K562 (cell line): ENCODE measurements at regions not wholly inside any gene's neighbourhood (a gene's known extent, or its start where the extent isn't known, plus 50 kb on each side); places are given as distances from the start of the nearest gene placed in this dataset.

Experiments used
- ATAC-seq: fragments of 200-7000 bp; cut with Tn5 transposase; 3 replicates; pipeline ENCODE4 v1.9.1; 2020; ENCODE audit warnings: moderate library complexity
- BruUV-seq: library from RNA; stranded (reverse); fragments of 400-500 nt; replicated peaks from 2 replicates; lab custom pipeline; 2021; lab: Mats Ljungman, UMichigan
- CTCF ChIA-PET: fragments of 300-600 bp; formaldehyde crosslinking; extraction: SDS; loops from one replicate; lab custom pipeline; 2021; ENCODE audit warnings: low intra/inter-chr PET ratio; lab: Yijun Ruan, JAX
- POLR2A ChIA-PET: fragments of 300-600, 350-650 bp; sonication (Branson Sonifier 250); formaldehyde crosslinking; extraction: SDS; loops from one replicate; lab custom pipeline; 2021; ENCODE audit warnings: antibody characterized with exemption, inconsistent platforms; lab: Yijun Ruan, JAX
- DNase-seq, 4 experiments: peaks; one replicate each; pipeline versions ENCODE4 v3.0.0 to v3.0.0-alpha.2; 2011 to 2018; ENCODE audit warnings: low spot score in 3 of 4, mixed read lengths in 3 of 4; ENCODE audit errors: extremely low read depth in 1 of 4
- FAIRE-seq: peaks from 2 replicates; lab custom pipeline; 2011; peaks lifted over from hg19 to GRCh38; lab: Jason Lieb, UNC
- H2AFZ ChIP-seq: 2 replicates; pipeline ENCODE4 v1.6.0; 2011; ENCODE audit warnings: low read depth, low read length, control low read depth, inconsistent platforms
- H3K27ac ChIP-seq: fragments of 200-600 bp; 3 replicates; pipeline ENCODE4 v1.8.0; 2011; ENCODE audit warnings: low read depth, mild to moderate bottlenecking, control low read depth, inconsistent platforms, low read length, moderate library complexity, mixed read lengths; ENCODE audit errors: extremely low read depth
- H3K27me3 ChIP-seq, 2 experiments: fragments of 300-600 bp in 1 of 2; 2 replicates in 1 of 2; 3 replicates in 1 of 2; pipeline versions ENCODE4 v1.6.0 to v1.8.0; 2011; ENCODE audit warnings: inconsistent platforms in 2 of 2, low read length in 2 of 2, mild to moderate bottlenecking in 1 of 2, mixed read lengths in 1 of 2, moderate library complexity in 1 of 2; ENCODE audit not compliant: control insufficient read depth in 2 of 2, insufficient read depth in 2 of 2
- H3K36me3 ChIP-seq: fragments of 300-600 bp; 3 replicates; pipeline ENCODE4 v1.8.0; 2011; ENCODE audit warnings: mild to moderate bottlenecking, low read length, inconsistent platforms; ENCODE audit not compliant: control insufficient read depth, insufficient read depth
- H3K4me1 ChIP-seq, 2 experiments: fragments of 200-600 bp in 1 of 2; replicated peaks in 1 of 2; 2 replicates in 1 of 2; 3 replicates in 1 of 2; pipeline versions ENCODE4 v1.5.1 to v1.8.0; 2011; ENCODE audit warnings: inconsistent platforms in 2 of 2, low read length in 2 of 2, mild to moderate bottlenecking in 1 of 2, mixed read lengths in 1 of 2, moderate library complexity in 1 of 2; ENCODE audit not compliant: control insufficient read depth in 2 of 2, insufficient read depth in 2 of 2
- H3K4me2 ChIP-seq: 2 replicates; pipeline ENCODE4 v1.6.1; 2011; ENCODE audit warnings: low read length, control low read depth, inconsistent platforms, mixed read lengths; ENCODE audit not compliant: insufficient read depth
- H3K4me3 ChIP-seq: fragments of 200-600 bp; sonication (generic), shearing (Covaris generic); 2 replicates; pipeline ENCODE4 v1.5.1; 2016; ENCODE audit warnings: control low read depth, inconsistent platforms
- H3K79me2 ChIP-seq: fragments of 200-600 bp; 3 replicates; pipeline ENCODE4 v1.8.0; 2011; ENCODE audit warnings: low read length, inconsistent platforms; ENCODE audit not compliant: control insufficient read depth, insufficient read depth
- H3K9ac ChIP-seq, 2 experiments: 2 replicates each; pipeline versions ENCODE4 v1.6.0 to v1.6.1; 2011; ENCODE audit warnings: low read depth in 2 of 2, low read length in 2 of 2, control low read depth in 1 of 2, inconsistent platforms in 1 of 2, mild to moderate bottlenecking in 1 of 2, mixed read lengths in 1 of 2; ENCODE audit not compliant: insufficient read depth in 1 of 2
- H3K9me1 ChIP-seq: one replicate; pipeline ENCODE4 v1.6.0; 2011; ENCODE audit warnings: inconsistent platforms, mild to moderate bottlenecking, low read length, moderate library complexity; ENCODE audit not compliant: control insufficient read depth, insufficient read depth
- H3K9me3 ChIP-seq: replicated peaks from 2 replicates; pipeline ENCODE4 v1.5.1; 2011; ENCODE audit warnings: low read depth, low read length, inconsistent platforms; ENCODE audit not compliant: control insufficient read depth, insufficient read depth
- H4K20me1 ChIP-seq: replicated peaks from 2 replicates; pipeline ENCODE4 v1.6.1; 2011; ENCODE audit warnings: low read length, inconsistent platforms, mixed read lengths; ENCODE audit not compliant: control insufficient read depth, insufficient read depth
- AFF4 ChIP-seq: sonication (generic); formaldehyde crosslinking; IDR thresholded peaks from 2 replicates; pipeline ENCODE4 v1.8.0; 2023; ENCODE audit warnings: mild to moderate bottlenecking, missing genetic modification reagents
- CBFA2T3 ChIP-seq: fragments of 450-650 bp; IDR thresholded peaks from 2 replicates; pipeline ENCODE4 v1.6.1; 2017
- CBFB ChIP-seq: sonication (generic); formaldehyde crosslinking; IDR thresholded peaks from 2 replicates; pipeline ENCODE4 v1.4.0; 2020; ENCODE audit warnings: mild to moderate bottlenecking, missing genetic modification reagents
- CBX1 ChIP-seq: sonication (generic); IDR thresholded peaks from 2 replicates; pipeline ENCODE4 v1.6.1; 2016; ENCODE audit warnings: antibody characterized with exemption, low read depth, mild to moderate bottlenecking
- CBX5 ChIP-seq: IDR thresholded peaks from 2 replicates; pipeline ENCODE4 v1.6.1; 2014; ENCODE audit warnings: low read depth, borderline replicate concordance
- CREM ChIP-seq: IDR thresholded peaks from 2 replicates; pipeline ENCODE4 v1.6.1; 2014; ENCODE audit warnings: antibody characterized with exemption, low read depth
- ELF4 ChIP-seq: fragments of 450-650 bp; formaldehyde crosslinking; IDR thresholded peaks from 2 replicates; pipeline ENCODE4 v1.4.0; 2022; ENCODE audit warnings: missing genetic modification characterization
- ILK ChIP-seq: fragments of 450-650 bp; IDR thresholded peaks from 2 replicates; pipeline ENCODE4 v1.6.1; 2016; ENCODE audit warnings: missing genetic modification characterization, low read depth, mild to moderate bottlenecking, missing compliant biosample characterization, moderate library complexity, borderline replicate concordance
- KAT8 ChIP-seq: fragments of 450-650 bp; IDR thresholded peaks from 2 replicates; pipeline ENCODE4 v1.6.1; 2016; ENCODE audit warnings: low read depth, mild to moderate bottlenecking
- MXI1 ChIP-seq: IDR thresholded peaks from 2 replicates; pipeline ENCODE4 v1.6.1; 2011; ENCODE audit warnings: low read depth, mild to moderate bottlenecking, improper control_type of control experiment, low read length
- NEUROD1 ChIP-seq: fragments of 150-350 bp; IDR thresholded peaks from 2 replicates; pipeline ENCODE4 v1.6.1; 2014; ENCODE audit warnings: borderline replicate concordance, low read length, low read depth; ENCODE audit not compliant: partially characterized antibody
- PHB2 ChIP-seq: fragments of 450-650 bp; IDR thresholded peaks from 2 replicates; pipeline ENCODE4 v1.6.1; 2017; ENCODE audit warnings: low read depth
- RAD51 ChIP-seq: fragments of 450-650 bp; IDR thresholded peaks from 2 replicates; pipeline ENCODE4 v1.7.1; 2016; ENCODE audit warnings: low read depth, mild to moderate bottlenecking, borderline replicate concordance
- TAL1 ChIP-seq: fragments of 450-650 bp; IDR thresholded peaks from 2 replicates; pipeline ENCODE4 v1.6.1; 2016; ENCODE audit warnings: mild to moderate bottlenecking
- TCFL5 ChIP-seq: fragments of 250-450 bp; sonication (Bioruptor Pico); conservative IDR thresholded peaks from 2 replicates; pipeline ENCODE4 v1.6.1; 2021; ENCODE audit warnings: mild to moderate bottlenecking, moderate library complexity, matching md5 sums
- TSC22D4 ChIP-seq: fragments of 450-650 bp; IDR thresholded peaks from 2 replicates; pipeline ENCODE4 v1.6.1; 2016; ENCODE audit warnings: missing genetic modification characterization, missing biosample characterization, control low read depth
- WGBS: fragments of 100-300 bp; shearing (Covaris generic); methylation state at CpG from one replicate; pipeline ENCODE4 v1.1.6; 2016; ENCODE audit warnings: low coverage, mixed read lengths; ENCODE audit not compliant: insufficient coverage; ENCODE audit errors: missing lambda C conversion rate; 5-methylcytosine and 5-hydroxymethylcytosine counted together
- in situ Hi-C: fragments of 300-500 bp; cut with MboI; formaldehyde crosslinking; loops from 4 replicates; pipeline ENCODE4 v1.15.0; 2018; ENCODE audit warnings: inconsistent platforms, mixed read lengths
- intact Hi-C: fragments of 100-400 bp; cut with micrococcal nuclease; formaldehyde crosslinking; loops from 2 replicates; pipeline ENCODE4 v1.14.2; 2022

- no TSS peak for BruUV-seq
- no peaks in the 10 kb centered on the region for H3K4me1 ChIP-seq
- DNase-seq (no peak), ATAC-seq (no peak), FAIRE-seq (no peak)
- intact Hi-C loops (no loop called here), in situ Hi-C loops (loop anchor here (25.0 kb wide), 1 partner anchor 866 kb away; the partner anchor contains the start of gene NR4A2)
- H3K4me3 ChIP-seq, result no peak overlapping the region
- 65% methylated on average over 4 of the region's 4 CpGs for WGBS
- H3K9me3 ChIP-seq, result 0 out of 2 replicates have a peak, but pooled peaks cover 2% of the 10 kb centered on the region
- H4K20me1 ChIP-seq, result no peaks in the 10 kb centered on the region
- H3K4me2 ChIP-seq, result no peak overlapping the region
- no peaks in the 10 kb centered on the region for H3K36me3 ChIP-seq
- TF ChIP-seq ELF4 (CRISPR knock-in tag), result no peak
- no peak for TF ChIP-seq CBX5
- TF ChIP-seq RAD51, result no peak
- no peak for TF ChIP-seq KAT8
- TF ChIP-seq PHB2, result no peak
- TF ChIP-seq NEUROD1, result no peak
- H3K9me1 ChIP-seq, result no peaks in the 10 kb centered on the region
- no peak overlapping the region for H3K27ac ChIP-seq
- POLR2A ChIA-PET, result no interaction called here
- H3K79me2 ChIP-seq, result no peaks in the 10 kb centered on the region
- H2AFZ ChIP-seq, result peak overlapping the region; percentile 53; the same call in 1 of the 2 replicates
- H3K9ac ChIP-seq, result no peak overlapping the region
- H3K27me3 ChIP-seq, result no peaks in the 10 kb centered on the region
- CTCF ChIA-PET, result no interaction called here
These were observed 53.9 kb upstream of the GALNT5 start for GRCh38 chr2:157203651-157204050.

GRCh38 chr2:157204401-157204800, 53.1 kb upstream of the GALNT5 start:
- ATAC-seq, result no peak
- no peak overlapping the region for H3K4me2 ChIP-seq
- 95% methylated on average over 3 of the region's 3 CpGs for WGBS
- no peak for TF ChIP-seq TSC22D4 (tag)
- no peak for TF ChIP-seq CREM
- no peak for TF ChIP-seq CBFA2T3
- no peak for TF ChIP-seq AFF4 (CRISPR knock-in tag)
- no peak for TF ChIP-seq ILK (tag)
- no peak for TF ChIP-seq TCFL5
- no peak for TF ChIP-seq MXI1
- no peak for TF ChIP-seq TAL1
- TF ChIP-seq CBFB (CRISPR knock-in tag), result no peak
- no peak for TF ChIP-seq CBX1

More at GRCh38 chr2:157204401-157204800, 53.1 kb upstream of the GALNT5 start:
- H3K27me3 ChIP-seq, result no peaks in the 10 kb centered on the region
- H4K20me1 ChIP-seq, result no peaks in the 10 kb centered on the region
- H2AFZ ChIP-seq, result peak overlapping the region; percentile 28; the same call in 1 of the 2 replicates
- H3K9ac ChIP-seq, result no peak overlapping the region
- in situ Hi-C loops, result loop anchor here (25.0 kb wide), 1 partner anchor 867 kb away; the partner anchor contains the start of gene NR4A2
- intact Hi-C loops, result no loop called here
- H3K9me3 ChIP-seq, result 0 out of 2 replicates have a peak, but pooled peaks cover 2% of the 10 kb centered on the region
- ChIA-PET POLR2A (no interaction called here), CTCF (no interaction called here)
- H3K4me3 ChIP-seq, result no peak overlapping the region
- H3K9me1 ChIP-seq, result no peaks in the 10 kb centered on the region
- no peaks in the 10 kb centered on the region for H3K4me1 ChIP-seq
- no peaks in the 10 kb centered on the region for H3K79me2 ChIP-seq
- no peak overlapping the region for H3K27ac ChIP-seq
- no TSS peak for BruUV-seq
- no peaks in the 10 kb centered on the region for H3K36me3 ChIP-seq
- FAIRE-seq, result no peak
- no peak for DNase-seq
